SU-DHL-6 (cell line): ENCODE measurements at regions not wholly inside any gene's neighbourhood (a gene's known extent, or its start where the extent isn't known, plus 50 kb on each side); places are given as distances from the start of the nearest gene placed in this dataset.
"Not testable (repeated sequence)": the region's sequence is repeated elsewhere in the genome, so short reads cannot be mapped to it uniquely, and the experiment has no call there.

Source experiments
- H2AFZ ChIP-seq: fragments of 200-600 bp; sonication (generic); 2 replicates; pipeline ENCODE4 v1.6.1; 2014; ENCODE audit warnings: low read depth, mild to moderate bottlenecking, moderate library complexity, mixed read lengths, antibody characterized with exemption, low read length; ENCODE audit not compliant: severe bottlenecking
- H3F3A ChIP-seq: fragments of 200-600 bp; shearing (Covaris generic); 2 replicates; pipeline ENCODE4 v1.6.0; 2016; ENCODE audit warnings: antibody characterized with exemption, mild to moderate bottlenecking; ENCODE audit not compliant: insufficient read depth
- H3K27ac ChIP-seq: fragments of 200-600 bp; sonication (generic); 2 replicates; pipeline ENCODE4 v1.5.1; 2016; ENCODE audit warnings: low read depth, mild to moderate bottlenecking, low read length, moderate library complexity, mixed read lengths
- H3K27me3 ChIP-seq: fragments of 200-600 bp; sonication (generic), shearing (Covaris generic); 2 replicates; pipeline ENCODE4 v1.6.0; 2014; ENCODE audit warnings: mild to moderate bottlenecking, low read length
- H3K36me3 ChIP-seq: fragments of 200-600 bp; sonication (generic); 2 replicates; pipeline ENCODE4 v1.6.1; 2014; ENCODE audit warnings: mild to moderate bottlenecking, low read length, mixed read lengths
- H3K4me2 ChIP-seq: fragments of 300-600, 200-600 bp; shearing (Covaris generic), sonication (generic); 2 replicates; pipeline ENCODE4 v1.6.0; 2014; ENCODE audit warnings: low read length, low read depth, mild to moderate bottlenecking; ENCODE audit not compliant: poor library complexity, severe bottlenecking
- H3K4me3 ChIP-seq: fragments of 200-600 bp; sonication (generic); 2 replicates; pipeline ENCODE4 v1.5.1; 2014; ENCODE audit warnings: antibody characterized with exemption, low read length, mild to moderate bottlenecking, mixed read lengths; ENCODE audit not compliant: insufficient read depth, poor library complexity, severe bottlenecking
- H3K79me2 ChIP-seq: fragments of 200-600 bp; sonication (generic); 2 replicates; pipeline ENCODE4 v1.6.1; 2014; ENCODE audit warnings: mild to moderate bottlenecking, low read length, moderate library complexity; ENCODE audit not compliant: insufficient read depth
- H3K9ac ChIP-seq: fragments of 200-600 bp; sonication (generic); 2 replicates; pipeline ENCODE4 v1.7.0; 2014; ENCODE audit warnings: mild to moderate bottlenecking, low read length
- H3K9me2 ChIP-seq: fragments of 200-600 bp; sonication (generic); replicated peaks from 2 replicates; pipeline ENCODE4 v1.6.1; 2014; ENCODE audit warnings: low read length; ENCODE audit not compliant: insufficient read depth
- H3K9me3 ChIP-seq: fragments of 200-600 bp; sonication (generic); 2 replicates; pipeline ENCODE4 v1.6.1; 2014; ENCODE audit warnings: low read length, mixed read lengths; ENCODE audit not compliant: insufficient read depth
- H4K20me1 ChIP-seq: fragments of 200-600 bp; sonication (generic); 2 replicates; pipeline ENCODE4 v1.6.1; 2014; ENCODE audit warnings: low read depth, mild to moderate bottlenecking, antibody characterized with exemption, low read length, moderate library complexity, mixed read lengths
- EZH2phosphoT487 ChIP-seq: fragments of 200-600 bp; sonication (generic), shearing (Covaris generic); conservative IDR thresholded peaks from 2 replicates; pipeline ENCODE4 v1.6.1; 2018; ENCODE audit warnings: mild to moderate bottlenecking, antibody characterized with exemption, low read length, moderate library complexity, mixed read lengths
- TF ChIP-seq, protein P1 (sequence below): fragments of 200-600 bp; sonication (generic); IDR thresholded peaks from one replicate; pipeline ENCODE4 v1.5.1; 2017; ENCODE audit warnings: antibody characterized with exemption, mild to moderate bottlenecking, low read length, moderate library complexity; ENCODE audit not compliant: insufficient read depth, poor library complexity, severe bottlenecking

GRCh38 chr6:6962699-6963098 lies 145.1 kb upstream of the RREB1 start:
- H3K9me3 ChIP-seq, result no peaks in the 10 kb centered on the region
- no peak overlapping the region for H2AFZ ChIP-seq
- no peak overlapping the region for H3K4me3 ChIP-seq
- H3K9ac ChIP-seq, result no peak overlapping the region
- no peaks in the 10 kb centered on the region for H3K9me2 ChIP-seq
- no peak for TF ChIP-seq EZH2phosphoT487
- TF ChIP-seq, protein P1, sequence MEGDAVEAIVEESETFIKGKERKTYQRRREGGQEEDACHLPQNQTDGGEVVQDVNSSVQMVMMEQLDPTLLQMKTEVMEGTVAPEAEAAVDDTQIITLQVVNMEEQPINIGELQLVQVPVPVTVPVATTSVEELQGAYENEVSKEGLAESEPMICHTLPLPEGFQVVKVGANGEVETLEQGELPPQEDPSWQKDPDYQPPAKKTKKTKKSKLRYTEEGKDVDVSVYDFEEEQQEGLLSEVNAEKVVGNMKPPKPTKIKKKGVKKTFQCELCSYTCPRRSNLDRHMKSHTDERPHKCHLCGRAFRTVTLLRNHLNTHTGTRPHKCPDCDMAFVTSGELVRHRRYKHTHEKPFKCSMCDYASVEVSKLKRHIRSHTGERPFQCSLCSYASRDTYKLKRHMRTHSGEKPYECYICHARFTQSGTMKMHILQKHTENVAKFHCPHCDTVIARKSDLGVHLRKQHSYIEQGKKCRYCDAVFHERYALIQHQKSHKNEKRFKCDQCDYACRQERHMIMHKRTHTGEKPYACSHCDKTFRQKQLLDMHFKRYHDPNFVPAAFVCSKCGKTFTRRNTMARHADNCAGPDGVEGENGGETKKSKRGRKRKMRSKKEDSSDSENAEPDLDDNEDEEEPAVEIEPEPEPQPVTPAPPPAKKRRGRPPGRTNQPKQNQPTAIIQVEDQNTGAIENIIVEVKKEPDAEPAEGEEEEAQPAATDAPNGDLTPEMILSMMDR, result no peak
- no peaks in the 10 kb centered on the region for H3K79me2 ChIP-seq
- no peaks in the 10 kb centered on the region for H4K20me1 ChIP-seq
- no peaks in the 10 kb centered on the region for H3K27me3 ChIP-seq
- H3K27ac ChIP-seq, result no peak overlapping the region
- H3K4me2 ChIP-seq, result no peak overlapping the region
- no peaks in the 10 kb centered on the region for H3K36me3 ChIP-seq
- H3F3A ChIP-seq, result no peaks in the 10 kb centered on the region

DNA sequence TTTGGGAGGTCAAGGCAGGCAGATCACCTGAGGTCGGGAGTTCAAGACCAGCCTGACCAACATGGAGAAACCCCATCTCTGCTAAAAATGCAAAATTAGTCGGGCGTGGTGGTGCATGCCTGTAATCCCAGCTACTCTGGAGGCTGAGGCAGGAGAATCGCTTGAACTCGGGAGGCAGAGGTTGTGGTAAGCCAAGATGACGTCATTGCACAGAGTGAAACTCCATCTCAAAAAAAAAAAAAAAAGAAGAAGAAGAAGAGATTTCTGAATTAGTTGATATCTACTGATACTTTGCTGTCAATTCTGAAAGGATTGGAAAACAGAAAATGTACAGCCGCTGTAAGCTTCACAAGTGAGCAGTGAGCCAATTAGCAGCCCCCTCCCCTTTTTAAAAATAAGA lies 144.4 kb upstream of the RREB1 start:
- H4K20me1 ChIP-seq, H3K9me2 ChIP-seq, H2AFZ ChIP-seq, H3F3A ChIP-seq, H3K9me3 ChIP-seq, H3K4me2 ChIP-seq, H3K27me3 ChIP-seq, H3K36me3 ChIP-seq, H3K27ac ChIP-seq, H3K79me2 ChIP-seq, H3K4me3 ChIP-seq, H3K9ac ChIP-seq: not testable (repeated sequence)

DNA sequence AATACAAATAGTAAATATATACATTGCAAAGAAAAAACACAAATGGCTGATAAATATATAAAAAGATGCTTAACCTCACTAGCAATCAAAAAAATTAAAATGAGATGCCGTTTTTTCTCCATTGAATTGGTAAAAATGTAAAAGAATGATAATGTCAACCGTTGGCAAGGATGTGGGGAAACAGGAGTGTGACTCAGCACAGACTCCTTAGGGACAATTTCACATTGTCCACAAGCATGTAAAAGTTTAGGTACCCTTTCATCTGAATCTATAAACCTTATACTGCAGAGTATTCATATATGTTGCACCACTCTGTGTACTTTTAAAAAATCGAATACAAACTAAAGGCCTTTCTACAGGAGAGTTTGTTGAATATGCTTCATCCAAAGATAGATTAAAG lies 143.1 kb upstream of the RREB1 start:
- Histone ChIP-seq H3F3A (no peaks in the 10 kb centered on the region), H3K9ac (no peak overlapping the region), H3K36me3 (no peaks in the 10 kb centered on the region), H3K4me2 (no peak overlapping the region), H3K27me3 (no peaks in the 10 kb centered on the region), H3K27ac (no peak overlapping the region), H2AFZ (no peak overlapping the region), H3K79me2 (no peaks in the 10 kb centered on the region), H3K4me3 (no peak overlapping the region), H3K9me3 (no peaks in the 10 kb centered on the region), H4K20me1 (no peaks in the 10 kb centered on the region), H3K9me2 (no peaks in the 10 kb centered on the region)
- TF ChIP-seq, protein P1, result no peak
- no peak for TF ChIP-seq EZH2phosphoT487

DNA sequence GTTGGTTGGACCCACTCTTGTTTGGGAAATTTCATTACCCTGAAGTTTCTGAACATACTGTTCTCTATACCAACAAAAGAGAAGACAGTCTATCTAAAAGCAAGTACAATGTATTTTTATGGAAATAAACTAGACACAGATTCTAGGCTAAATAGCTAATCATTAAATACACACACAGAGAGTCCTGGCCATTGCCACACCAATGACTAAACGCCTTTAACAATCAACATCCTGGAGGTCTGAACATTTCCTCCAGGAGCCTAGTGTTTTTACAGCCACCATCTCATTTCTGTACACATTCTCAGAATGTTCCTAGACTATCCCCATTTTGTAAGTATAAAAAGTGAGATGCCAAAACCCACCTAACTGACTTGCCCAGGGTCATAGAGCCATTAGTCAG lies 141.6 kb upstream of the RREB1 start:
- H3K9ac ChIP-seq, result no peak overlapping the region
- no peaks in the 10 kb centered on the region for H3K36me3 ChIP-seq
- no peaks in the 10 kb centered on the region for H3K9me2 ChIP-seq
- no peaks in the 10 kb centered on the region for H3K27me3 ChIP-seq
- no peak overlapping the region for H2AFZ ChIP-seq
- H3K4me3 ChIP-seq, result no peak overlapping the region
- H3K9me3 ChIP-seq, result no peaks in the 10 kb centered on the region
- H3F3A ChIP-seq, result no peaks in the 10 kb centered on the region
- H3K27ac ChIP-seq, result no peak overlapping the region
- no peak overlapping the region for H3K4me2 ChIP-seq
- TF ChIP-seq EZH2phosphoT487, result no peak
- TF ChIP-seq, protein P1, result no peak
- no peaks in the 10 kb centered on the region for H3K79me2 ChIP-seq
- no peaks in the 10 kb centered on the region for H4K20me1 ChIP-seq
